ENCODE measurements at regions not wholly inside any gene's neighbourhood (a gene's known extent, or its start where the extent isn't known, plus 50 kb on each side); places are given as distances from the start of the nearest gene placed in this dataset.

DNA sequence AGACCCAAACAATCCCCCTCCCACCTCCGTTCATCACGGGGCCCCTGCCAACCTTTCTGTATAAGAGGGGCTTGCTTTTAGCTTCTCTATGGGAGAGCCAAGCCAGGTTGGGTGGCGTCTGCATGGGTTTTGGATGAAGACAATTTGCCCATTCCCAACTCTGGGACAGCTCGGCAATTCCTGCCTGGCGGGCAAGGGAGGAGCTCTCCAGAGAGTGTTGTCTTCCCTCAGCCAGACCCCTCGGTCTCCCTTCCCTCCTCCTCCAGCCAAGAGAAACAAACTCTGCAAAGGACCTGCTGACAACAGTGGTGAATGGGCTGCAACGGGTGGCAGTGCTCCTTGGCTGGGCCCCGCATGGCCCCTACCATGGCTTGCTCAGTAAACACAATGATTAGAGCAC, 267.2 kb upstream of the HDAC4 start:
- no peaks in the 10 kb centered on the region for H3K4me1 Mint-ChIP-seq (ENCODE audit: insufficient read depth, unreplicated experiment)
- no TSS peak for BruUV-seq (replicated peaks)
- ChIA-PET POLR2A (no interaction called here), CTCF (no interaction called here)
- intact Hi-C loops (cut with micrococcal nuclease) = loop anchor here (10.0 kb wide), 1 partner anchor 403 kb away; no protein-coding TSS in a partner anchor
- DNase-seq (ENCODE audit: unreplicated experiment) = no peak
- H3K4me3 Mint-ChIP-seq (ENCODE audit: unreplicated experiment) = no peak overlapping the region
- no peaks in the 10 kb centered on the region for H3K36me3 Mint-ChIP-seq (ENCODE audit: insufficient read depth, unreplicated experiment)
- H3K9me3 Mint-ChIP-seq (ENCODE audit: unreplicated experiment) = no peaks in the 10 kb centered on the region
- H3K27ac Mint-ChIP-seq (ENCODE audit: low read depth, unreplicated experiment) = no peak overlapping the region
- TF ChIP-seq, protein P1, sequence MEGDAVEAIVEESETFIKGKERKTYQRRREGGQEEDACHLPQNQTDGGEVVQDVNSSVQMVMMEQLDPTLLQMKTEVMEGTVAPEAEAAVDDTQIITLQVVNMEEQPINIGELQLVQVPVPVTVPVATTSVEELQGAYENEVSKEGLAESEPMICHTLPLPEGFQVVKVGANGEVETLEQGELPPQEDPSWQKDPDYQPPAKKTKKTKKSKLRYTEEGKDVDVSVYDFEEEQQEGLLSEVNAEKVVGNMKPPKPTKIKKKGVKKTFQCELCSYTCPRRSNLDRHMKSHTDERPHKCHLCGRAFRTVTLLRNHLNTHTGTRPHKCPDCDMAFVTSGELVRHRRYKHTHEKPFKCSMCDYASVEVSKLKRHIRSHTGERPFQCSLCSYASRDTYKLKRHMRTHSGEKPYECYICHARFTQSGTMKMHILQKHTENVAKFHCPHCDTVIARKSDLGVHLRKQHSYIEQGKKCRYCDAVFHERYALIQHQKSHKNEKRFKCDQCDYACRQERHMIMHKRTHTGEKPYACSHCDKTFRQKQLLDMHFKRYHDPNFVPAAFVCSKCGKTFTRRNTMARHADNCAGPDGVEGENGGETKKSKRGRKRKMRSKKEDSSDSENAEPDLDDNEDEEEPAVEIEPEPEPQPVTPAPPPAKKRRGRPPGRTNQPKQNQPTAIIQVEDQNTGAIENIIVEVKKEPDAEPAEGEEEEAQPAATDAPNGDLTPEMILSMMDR (IDR thresholded peaks at IDR 0.05; ENCODE audit: unreplicated experiment) = no peak
- peaks cover 61% of the 10 kb centered on the region for H3K27me3 Mint-ChIP-seq (ENCODE audit: insufficient read depth, unreplicated experiment)

DNA sequence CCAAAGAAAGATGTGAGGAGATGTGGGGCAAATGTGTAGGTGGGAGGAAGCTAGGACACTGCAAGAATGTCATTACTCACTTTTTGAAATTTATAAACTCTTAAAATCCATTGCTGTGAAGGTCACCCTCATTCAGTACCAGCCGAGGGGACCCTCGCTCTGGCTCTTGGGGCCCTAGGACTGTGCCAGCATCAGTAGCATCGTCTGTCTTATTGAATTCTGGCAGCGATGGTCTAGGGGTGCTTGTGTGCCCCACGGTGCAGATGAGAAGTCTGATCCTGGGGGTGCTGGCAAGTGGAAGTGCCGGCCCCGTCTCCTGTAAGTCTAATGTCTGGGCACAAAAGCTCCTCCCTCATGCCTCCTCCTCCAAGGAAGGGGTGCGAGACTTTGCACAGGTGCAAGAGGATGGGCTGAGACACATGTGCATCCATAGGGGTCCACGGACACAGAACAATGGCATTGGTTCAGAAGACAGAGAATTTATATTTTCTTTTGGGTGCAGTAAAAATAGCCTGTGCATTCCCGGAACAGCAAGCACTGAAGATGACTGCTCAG, 266.7 kb upstream of the HDAC4 start:
- CTCF ChIA-PET = no interaction called here
- Mint-ChIP-seq H3K4me3 (ENCODE audit: unreplicated experiment) (no peak overlapping the region), H3K27ac (ENCODE audit: low read depth, unreplicated experiment) (no peak overlapping the region), H3K4me1 (ENCODE audit: insufficient read depth, unreplicated experiment) (peaks cover 2% of the 10 kb centered on the region), H3K27me3 (ENCODE audit: insufficient read depth, unreplicated experiment) (peaks cover 66% of the 10 kb centered on the region), H3K9me3 (ENCODE audit: unreplicated experiment) (no peaks in the 10 kb centered on the region), H3K36me3 (ENCODE audit: insufficient read depth, unreplicated experiment) (no peaks in the 10 kb centered on the region)
- TF ChIP-seq, protein P1 (IDR thresholded peaks at IDR 0.05; ENCODE audit: unreplicated experiment) = no peak
- POLR2A ChIA-PET = no interaction called here
- no TSS peak for BruUV-seq (replicated peaks)
- no peak for DNase-seq (ENCODE audit: unreplicated experiment)
- intact Hi-C loops (cut with micrococcal nuclease) = loop anchor here (10.0 kb wide), 1 partner anchor 403 kb away; no protein-coding TSS in a partner anchor

DNA sequence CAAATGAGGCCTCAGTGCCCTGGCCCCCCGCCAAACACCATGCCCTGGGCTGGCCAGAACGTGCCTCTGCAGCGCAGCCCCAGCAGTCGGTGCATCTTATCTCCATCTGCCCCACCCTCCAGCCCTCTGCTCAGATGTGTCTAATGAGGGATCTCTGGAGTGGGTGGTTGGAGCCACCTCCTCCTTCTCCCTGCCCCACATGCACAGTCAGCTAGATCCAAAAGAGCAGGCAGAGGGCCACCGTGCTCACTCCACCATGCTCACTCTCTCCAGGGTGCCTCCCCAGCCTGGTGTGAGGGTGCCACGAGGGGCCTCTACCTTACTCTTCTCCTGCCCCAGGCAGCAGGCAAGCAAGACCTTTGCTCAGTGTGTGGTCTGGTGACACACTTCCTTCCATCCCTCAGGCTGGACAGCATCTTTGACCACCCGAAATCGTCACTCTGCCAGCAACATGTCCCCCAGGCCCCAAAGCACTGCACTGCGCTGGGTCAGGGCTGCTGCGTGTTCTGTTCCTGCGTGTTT, 266.1 kb upstream of the HDAC4 start:
- TF ChIP-seq, protein P1 (IDR thresholded peaks at IDR 0.05; ENCODE audit: unreplicated experiment) = no peak
- intact Hi-C loops (cut with micrococcal nuclease) = loop anchor here (10.0 kb wide), 1 partner anchor 402 kb away; no protein-coding TSS in a partner anchor
- CTCF ChIA-PET = no interaction called here
- POLR2A ChIA-PET = no interaction called here
- DNase-seq (ENCODE audit: unreplicated experiment) = peak; percentile 42
- Mint-ChIP-seq H3K9me3 (ENCODE audit: unreplicated experiment) (no peaks in the 10 kb centered on the region), H3K4me3 (ENCODE audit: unreplicated experiment) (no peak overlapping the region), H3K36me3 (ENCODE audit: insufficient read depth, unreplicated experiment) (no peaks in the 10 kb centered on the region), H3K27me3 (ENCODE audit: insufficient read depth, unreplicated experiment) (peaks cover 70% of the 10 kb centered on the region), H3K27ac (ENCODE audit: low read depth, unreplicated experiment) (no peak overlapping the region), H3K4me1 (ENCODE audit: insufficient read depth, unreplicated experiment) (peaks cover 6% of the 10 kb centered on the region)
- BruUV-seq (replicated peaks) = no TSS peak

DNA sequence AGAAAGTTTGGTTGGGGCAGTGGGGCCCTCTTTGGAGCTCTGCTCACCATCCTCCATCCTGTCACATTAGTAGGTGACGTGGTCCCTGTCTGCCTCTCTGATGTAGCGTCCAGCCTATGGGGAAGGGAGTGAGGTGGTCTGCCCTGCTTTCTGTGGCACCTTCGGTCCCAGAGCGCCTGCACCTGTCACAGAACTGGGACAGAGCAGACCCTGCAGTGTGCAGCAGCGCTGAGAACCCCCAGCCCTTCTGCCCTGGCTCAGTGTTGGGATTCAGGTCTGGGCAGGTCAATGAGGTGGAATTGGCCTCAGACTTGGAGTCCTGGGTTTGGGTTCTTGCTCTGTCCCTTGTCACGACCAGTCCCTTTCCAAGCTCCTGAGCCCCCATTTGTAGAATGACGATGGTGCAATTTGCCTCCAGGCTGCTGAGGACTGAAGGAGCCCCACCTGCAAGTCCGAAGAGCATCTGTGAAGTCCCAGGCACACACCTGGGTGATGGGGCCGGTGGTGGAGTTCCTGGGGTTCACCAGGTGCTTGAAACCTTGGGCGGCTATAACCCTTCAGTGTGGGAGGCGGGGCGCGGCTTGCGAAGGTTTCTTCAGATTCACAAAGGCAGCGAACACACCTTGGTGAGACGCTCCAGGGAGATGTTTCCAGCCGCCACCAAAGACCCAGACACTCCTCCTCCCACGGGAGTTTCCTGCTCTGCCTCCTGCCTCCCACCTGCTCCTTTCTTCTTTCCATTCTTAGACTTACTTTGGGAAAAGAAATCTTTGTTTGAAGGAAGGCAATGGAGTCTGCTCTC, 265.4 kb upstream of the HDAC4 start:
- TF ChIP-seq, protein P1 (IDR thresholded peaks at IDR 0.05; ENCODE audit: unreplicated experiment) = no peak
- Mint-ChIP-seq H3K27me3 (ENCODE audit: insufficient read depth, unreplicated experiment) (peaks cover 70% of the 10 kb centered on the region), H3K4me3 (ENCODE audit: unreplicated experiment) (no peak overlapping the region), H3K36me3 (ENCODE audit: insufficient read depth, unreplicated experiment) (no peaks in the 10 kb centered on the region), H3K4me1 (ENCODE audit: insufficient read depth, unreplicated experiment) (peaks cover 6% of the 10 kb centered on the region), H3K27ac (ENCODE audit: low read depth, unreplicated experiment) (no peak overlapping the region), H3K9me3 (ENCODE audit: unreplicated experiment) (no peaks in the 10 kb centered on the region)
- ChIA-PET CTCF (no interaction called here), POLR2A (interaction anchor here (0.7 kb wide), 1 partner anchor 8 kb away, joined by 3 read pairs; no protein-coding TSS in a partner anchor)
- intact Hi-C loops (cut with micrococcal nuclease) = loop anchor here (10.0 kb wide), 1 partner anchor 401 kb away; no protein-coding TSS in a partner anchor
- no peak for DNase-seq (ENCODE audit: unreplicated experiment)
- BruUV-seq (replicated peaks) = no TSS peak

Data from MCF 10A (cell line).